ENCODE measurements at regions not wholly inside any gene's neighbourhood (a gene's known extent, or its start where the extent isn't known, plus 50 kb on each side); places are given as distances from the start of the nearest gene placed in this dataset.

GRCh38 chr5:56676091-56676768 lies 139.1 kb upstream of the MAP3K1 start:
- 78 to 91% methylated on average over 4 of the region's 4 CpGs for WGBS, 2 donors
- H3K36me3 ChIP-seq: no peaks in the 10 kb centered on the region
- peaks cover 0 to 4% (median 0%) of the 10 kb centered on the region in 4 donors for H3K4me1 ChIP-seq
- H3K27me3 ChIP-seq: no peaks in the 10 kb centered on the region
- DNase-seq (no peak), ATAC-seq (ENCODE audit: low FRiP score in 2 of 2) (no peak)
- no peak overlapping the region for H3K4me3 ChIP-seq
- no peaks in the 10 kb centered on the region for H3K9me3 ChIP-seq
- TF ChIP-seq POLR2AphosphoS5 (IDR thresholded peaks at IDR 0.05): no peak
- TF ChIP-seq EP300 (IDR thresholded peaks at IDR 0.05): no peak
- TF ChIP-seq CTCF (IDR thresholded peaks at IDR 0.05): no peak
- no peak for TF ChIP-seq POLR2A (IDR thresholded peaks at IDR 0.05)
- no peak overlapping the region for H3K27ac ChIP-seq

GRCh38 chr5:56674441-56674840 lies 140.9 kb upstream of the MAP3K1 start:
- Histone ChIP-seq H3K4me1 (peaks cover 0 to 8% (median 0%) of the 10 kb centered on the region in 4 donors), H3K36me3 (no peaks in the 10 kb centered on the region), H3K27me3 (no peaks in the 10 kb centered on the region), H3K27ac (no peak overlapping the region), H3K4me3 (no peak overlapping the region), H3K9me3 (no peaks in the 10 kb centered on the region)
- ATAC-seq (ENCODE audit: low FRiP score in 2 of 2) (no peak), DNase-seq (no peak)
- TF ChIP-seq POLR2AphosphoS5 (IDR thresholded peaks at IDR 0.05): no peak
- TF ChIP-seq EP300 (IDR thresholded peaks at IDR 0.05): no peak
- TF ChIP-seq CTCF (IDR thresholded peaks at IDR 0.05): no peak
- TF ChIP-seq POLR2A (IDR thresholded peaks at IDR 0.05): no peak
- 79 to 84% methylated on average over 3 of the region's 3 CpGs for WGBS, 2 donors

DNA sequence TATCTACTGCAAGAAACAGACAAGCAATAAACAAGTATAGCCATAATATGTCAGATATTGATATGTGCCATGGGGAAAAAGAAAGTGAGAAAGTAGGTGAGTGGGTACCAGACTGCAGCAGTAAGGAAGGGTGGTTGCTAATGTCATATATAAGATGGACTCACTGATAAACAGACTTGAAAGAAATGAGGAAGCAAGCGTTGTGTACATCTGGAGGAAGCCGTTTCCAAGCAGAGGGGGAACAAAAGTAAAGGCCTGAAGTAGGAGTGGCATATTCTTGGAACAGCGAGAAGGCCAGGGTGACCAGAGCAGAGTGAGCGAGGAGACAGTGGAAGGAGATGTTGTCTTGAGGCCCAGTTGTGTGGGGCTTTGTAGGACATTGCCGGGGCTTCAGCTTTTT lies 142.2 kb upstream of the MAP3K1 start:
- ATAC-seq (ENCODE audit: low FRiP score in 2 of 2): peak; percentile 54 to 65
- Histone ChIP-seq H3K4me3 (no peak overlapping the region), H3K36me3 (no peaks in the 10 kb centered on the region), H3K27me3 (no peaks in the 10 kb centered on the region), H3K27ac (peak overlapping the region; percentile 29 to 80 (median 52)), H3K9me3 (no peaks in the 10 kb centered on the region), H3K4me1 (peaks cover 0 to 8% (median 0%) of the 10 kb centered on the region in 4 donors)
- DNase-seq: peak in 1 of 2 donors; percentile 43
- TF ChIP-seq POLR2A (IDR thresholded peaks at IDR 0.05): peak in 1 of 4 donors; percentile 19
- TF ChIP-seq CTCF (IDR thresholded peaks at IDR 0.05): no peak
- 55 to 73% methylated on average over 5 of the region's 5 CpGs for WGBS, 2 donors

DNA sequence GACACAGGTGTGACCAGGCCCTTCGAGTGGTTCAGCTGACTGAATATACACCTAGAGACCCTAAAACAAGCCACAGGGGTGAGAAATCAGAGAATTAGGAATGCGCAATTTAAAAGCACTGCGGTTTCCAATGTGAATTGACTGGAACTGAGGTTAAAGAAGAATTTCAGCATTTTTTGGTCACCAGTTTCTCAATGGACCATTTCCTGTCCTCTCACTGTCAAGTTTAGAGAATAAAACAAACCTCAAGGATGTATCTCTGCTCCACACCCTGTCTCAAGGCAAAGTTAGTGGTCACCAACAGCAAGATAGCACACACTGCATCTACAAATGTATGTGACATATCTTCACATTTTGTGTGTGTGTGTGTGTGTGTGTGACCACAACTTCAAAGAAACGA lies 143.8 kb upstream of the MAP3K1 start:
- ATAC-seq (ENCODE audit: low FRiP score in 2 of 2): peak in 1 of 2 donors; percentile 37
- peak overlapping the region; percentile 42 to 80 (median 60) for H3K27ac ChIP-seq
- TF ChIP-seq EP300 (IDR thresholded peaks at IDR 0.05): no peak
- no peak for TF ChIP-seq POLR2A (IDR thresholded peaks at IDR 0.05)
- peak in 1 of 2 donors; percentile 29 for TF ChIP-seq POLR2AphosphoS5 (IDR thresholded peaks at IDR 0.05)
- no peak for TF ChIP-seq CTCF (IDR thresholded peaks at IDR 0.05)

GRCh38 chr5:56670916-56671315 lies 144.4 kb upstream of the MAP3K1 start:
- whole genome bisulfite sequencing, 2 donors: 93 to 94% methylated on average over 2 of the region's 2 CpGs
- Histone ChIP-seq H3K4me3 (no peak overlapping the region), H3K27ac (peak overlapping the region; percentile 42 to 80 (median 60)), H3K36me3 (no peaks in the 10 kb centered on the region), H3K9me3 (no peaks in the 10 kb centered on the region), H3K27me3 (no peaks in the 10 kb centered on the region), H3K4me1 (peaks cover 0 to 3% (median 0%) of the 10 kb centered on the region in 4 donors)
- no peak for DNase-seq
- no peak for ATAC-seq (ENCODE audit: low FRiP score in 2 of 2)
- no peak for TF ChIP-seq CTCF (IDR thresholded peaks at IDR 0.05)
- no peak for TF ChIP-seq POLR2A (IDR thresholded peaks at IDR 0.05)
- TF ChIP-seq POLR2AphosphoS5 (IDR thresholded peaks at IDR 0.05): no peak
- no peak for TF ChIP-seq EP300 (IDR thresholded peaks at IDR 0.05)

More for the DNA sequence above, 143.8 kb upstream of the MAP3K1 start:
- no peaks in the 10 kb centered on the region for H3K9me3 ChIP-seq
- peaks cover 0 to 3% (median 0%) of the 10 kb centered on the region in 4 donors for H3K4me1 ChIP-seq
- H3K4me3 ChIP-seq: no peak overlapping the region
- H3K36me3 ChIP-seq: no peaks in the 10 kb centered on the region
- no peak for DNase-seq
- no peaks in the 10 kb centered on the region for H3K27me3 ChIP-seq
- 53 to 74% methylated on average over 4 of the region's 4 CpGs for WGBS, 2 donors

All from upper lobe of left lung (tissue), 6 donors.